Rectal smooth muscle tissue (tissue), 1 donor: ENCODE measurements at regions not wholly inside any gene's neighbourhood (a gene's known extent, or its start where the extent isn't known, plus 50 kb on each side); places are given as distances from the start of the nearest gene placed in this dataset.

ENCODE experiments used
- H3K27ac ChIP-seq: one replicate; pipeline ENCODE4 v1.7.0; 2013; ENCODE audit warnings: low read depth, low read length, inconsistent platforms
- H3K27me3 ChIP-seq: one replicate; pipeline ENCODE4 v1.7.0; 2013; ENCODE audit warnings: low read length; ENCODE audit not compliant: control insufficient read depth, insufficient read depth
- H3K36me3 ChIP-seq: one replicate; pipeline ENCODE4 v1.7.0; 2013; ENCODE audit warnings: low read length; ENCODE audit not compliant: control insufficient read depth, insufficient read depth
- H3K4me1 ChIP-seq: one replicate; pipeline ENCODE4 v1.7.0; 2013; ENCODE audit warnings: low read length; ENCODE audit not compliant: control insufficient read depth, insufficient read depth
- H3K4me3 ChIP-seq: one replicate; pipeline ENCODE4 v1.7.0; 2013; ENCODE audit warnings: low read length
- H3K9ac ChIP-seq: one replicate; pipeline ENCODE4 v1.7.0; 2013; ENCODE audit warnings: low read length

GRCh38 chr11:116073854-116074837 is 569.9 kb upstream of the CADM1 start:
- Histone ChIP-seq H3K9ac (no peak overlapping the region), H3K27me3 (peaks cover 2% of the 10 kb centered on the region), H3K4me1 (no peaks in the 10 kb centered on the region), H3K4me3 (no peak overlapping the region), H3K27ac (no peak overlapping the region), H3K36me3 (no peaks in the 10 kb centered on the region)

GRCh38 chr11:116072601-116073410 is 568.6 kb upstream of the CADM1 start:
- Histone ChIP-seq H3K9ac (no peak overlapping the region), H3K4me3 (no peak overlapping the region), H3K36me3 (no peaks in the 10 kb centered on the region), H3K27me3 (peaks cover 2% of the 10 kb centered on the region), H3K4me1 (no peaks in the 10 kb centered on the region), H3K27ac (no peak overlapping the region)

- peaks cover 2% of the 10 kb centered on the region for H3K27me3 ChIP-seq
- H3K4me1 ChIP-seq: no peaks in the 10 kb centered on the region
- H3K4me3 ChIP-seq: no peak overlapping the region
- H3K27ac ChIP-seq: no peak overlapping the region
- H3K36me3 ChIP-seq: no peaks in the 10 kb centered on the region
- H3K9ac ChIP-seq: no peak overlapping the region
Observed at GRCh38 chr11:116072133-116072532, 567.9 kb upstream of the CADM1 start.

- no peaks in the 10 kb centered on the region for H3K4me1 ChIP-seq
- H3K27ac ChIP-seq: no peak overlapping the region
- peaks cover 2% of the 10 kb centered on the region for H3K27me3 ChIP-seq
- H3K9ac ChIP-seq: no peak overlapping the region
- H3K36me3 ChIP-seq: no peaks in the 10 kb centered on the region
- no peak overlapping the region for H3K4me3 ChIP-seq
Observed at GRCh38 chr11:116071241-116071640, 567.0 kb upstream of the CADM1 start.

- peaks cover 2% of the 10 kb centered on the region for H3K27me3 ChIP-seq
- no peak overlapping the region for H3K9ac ChIP-seq
- H3K4me1 ChIP-seq: no peaks in the 10 kb centered on the region
- no peak overlapping the region for H3K27ac ChIP-seq
- no peak overlapping the region for H3K4me3 ChIP-seq
- H3K36me3 ChIP-seq: no peaks in the 10 kb centered on the region
Observed at GRCh38 chr11:116070520-116070919, 566.3 kb upstream of the CADM1 start.

- no peaks in the 10 kb centered on the region for H3K4me1 ChIP-seq
- H3K9ac ChIP-seq: no peak overlapping the region
- H3K27me3 ChIP-seq: no peaks in the 10 kb centered on the region
- no peak overlapping the region for H3K4me3 ChIP-seq
- no peaks in the 10 kb centered on the region for H3K36me3 ChIP-seq
- H3K27ac ChIP-seq: no peak overlapping the region
Observed at GRCh38 chr11:116066777-116067176, 562.6 kb upstream of the CADM1 start.

GRCh38 chr11:116065986-116066385 is 561.8 kb upstream of the CADM1 start:
- Histone ChIP-seq H3K9ac (no peak overlapping the region), H3K4me1 (no peaks in the 10 kb centered on the region), H3K4me3 (no peak overlapping the region), H3K27me3 (no peaks in the 10 kb centered on the region), H3K27ac (no peak overlapping the region), H3K36me3 (no peaks in the 10 kb centered on the region)

- Histone ChIP-seq H3K9ac (no peak overlapping the region), H3K27me3 (no peaks in the 10 kb centered on the region), H3K4me1 (no peaks in the 10 kb centered on the region), H3K36me3 (no peaks in the 10 kb centered on the region), H3K27ac (no peak overlapping the region), H3K4me3 (no peak overlapping the region)
Observed at GRCh38 chr11:116065191-116065895, 561.1 kb upstream of the CADM1 start.

- Histone ChIP-seq H3K27ac (no peak overlapping the region), H3K4me1 (no peaks in the 10 kb centered on the region), H3K36me3 (no peaks in the 10 kb centered on the region), H3K27me3 (no peaks in the 10 kb centered on the region), H3K4me3 (no peak overlapping the region), H3K9ac (no peak overlapping the region)
Observed at GRCh38 chr11:116062490-116063171, 558.4 kb upstream of the CADM1 start.

- no peaks in the 10 kb centered on the region for H3K27me3 ChIP-seq
- no peaks in the 10 kb centered on the region for H3K36me3 ChIP-seq
- H3K27ac ChIP-seq: no peak overlapping the region
- no peaks in the 10 kb centered on the region for H3K4me1 ChIP-seq
- no peak overlapping the region for H3K4me3 ChIP-seq
- no peak overlapping the region for H3K9ac ChIP-seq
Observed at GRCh38 chr11:116062129-116062489, 557.9 kb upstream of the CADM1 start.

GRCh38 chr11:116061322-116061721 is 557.1 kb upstream of the CADM1 start:
- no peaks in the 10 kb centered on the region for H3K27me3 ChIP-seq
- no peaks in the 10 kb centered on the region for H3K4me1 ChIP-seq
- no peak overlapping the region for H3K9ac ChIP-seq
- no peak overlapping the region for H3K4me3 ChIP-seq
- H3K27ac ChIP-seq: no peak overlapping the region
- H3K36me3 ChIP-seq: no peaks in the 10 kb centered on the region

GRCh38 chr11:116059919-116060318 is 555.7 kb upstream of the CADM1 start:
- Histone ChIP-seq H3K27me3 (no peaks in the 10 kb centered on the region), H3K4me1 (no peaks in the 10 kb centered on the region), H3K36me3 (no peaks in the 10 kb centered on the region), H3K4me3 (no peak overlapping the region), H3K9ac (no peak overlapping the region), H3K27ac (no peak overlapping the region)
